H1 (cell line): ENCODE measurements at regions not wholly inside any gene's neighbourhood (a gene's known extent, or its start where the extent isn't known, plus 50 kb on each side); places are given as distances from the start of the nearest gene placed in this dataset.

Source experiments
- CTCF ChIA-PET: fragments of 300-600 bp; sonication (Branson Sonifier 250); formaldehyde crosslinking; loops from one replicate; lab custom pipeline; 2021; ENCODE audit not compliant: partially characterized antibody; lab: Charles Lee
- POLR2A ChIA-PET: fragments of 300-600 bp; sonication (Branson Sonifier 250); formaldehyde crosslinking; loops from one replicate; lab custom pipeline; 2021; ENCODE audit warnings: inconsistent platforms; ENCODE audit not compliant: partially characterized antibody; lab: Charles Lee
- DNase-seq, 2 experiments: peaks; one replicate each; pipeline versions ENCODE4 v3.0.0 to v3.0.0-alpha.2; 2010 to 2022; ENCODE audit warnings: low spot score in 2 of 2, low read depth in 1 of 2, mixed read lengths in 1 of 2
- FAIRE-seq: peaks from 2 replicates; lab custom pipeline; 2011; peaks lifted over from hg19 to GRCh38; lab: Jason Lieb, UNC
- H2AFZ ChIP-seq: 2 replicates; pipeline ENCODE4 v1.8.1; 2012; ENCODE audit warnings: low read length, inconsistent platforms
- H2AK5ac ChIP-seq: 2 replicates; pipeline ENCODE4 v1.6.1; 2013; ENCODE audit warnings: low read depth, low read length
- H2BK120ac ChIP-seq: replicated peaks from 2 replicates; pipeline ENCODE3; 2013; ENCODE audit warnings: low read depth, low read length, inconsistent platforms
- H2BK12ac ChIP-seq: 2 replicates; pipeline ENCODE4 v1.6.1; 2013; ENCODE audit warnings: low read depth, low read length
- H2BK15ac ChIP-seq: 2 replicates; pipeline ENCODE4 v1.6.1; 2013; ENCODE audit warnings: low read length
- H2BK20ac ChIP-seq: 2 replicates; pipeline ENCODE4 v1.6.1; 2013; ENCODE audit warnings: low read length
- H2BK5ac ChIP-seq: 2 replicates; pipeline ENCODE4 v1.6.1; 2013; ENCODE audit warnings: low read depth, low read length
- H3K14ac ChIP-seq: 2 replicates; pipeline ENCODE4 v1.6.1; 2013; ENCODE audit warnings: inconsistent platforms; ENCODE audit not compliant: insufficient read length
- H3K18ac ChIP-seq: 2 replicates; pipeline ENCODE4 v1.6.1; 2013; ENCODE audit warnings: low read length; ENCODE audit errors: extremely low read depth
- H3K23ac ChIP-seq: 2 replicates; pipeline ENCODE4 v1.6.1; 2013; ENCODE audit warnings: inconsistent platforms; ENCODE audit not compliant: insufficient read length
- H3K23me2 ChIP-seq: 2 replicates; pipeline ENCODE4 v1.6.1; 2013; ENCODE audit warnings: low read depth, low read length
- H3K27ac ChIP-seq: 2 replicates; pipeline ENCODE4 v1.6.1; 2011; ENCODE audit warnings: low read depth, low read length, inconsistent platforms
- H3K27me3 ChIP-seq, 4 experiments: replicated peaks in 1 of 4; 1 replicate in 1 of 4; 2 replicates in 3 of 4; pipeline versions ENCODE4 v1.6.1 to v1.8.1; 2011 to 2013; ENCODE audit warnings: low read length in 3 of 4, mild to moderate bottlenecking in 3 of 4, inconsistent platforms in 2 of 4, mixed read lengths in 2 of 4, moderate library complexity in 1 of 4; ENCODE audit not compliant: control insufficient read depth in 3 of 4, insufficient read depth in 3 of 4; ENCODE audit errors: extremely low read depth in 1 of 4
- H3K36me3 ChIP-seq, 4 experiments: 2 replicates each; pipeline versions ENCODE4 v1.6.1 to v1.8.1; 2011 to 2013; ENCODE audit warnings: mild to moderate bottlenecking in 4 of 4, low read length in 3 of 4, moderate library complexity in 2 of 4, control low read depth in 1 of 4, inconsistent platforms in 1 of 4; ENCODE audit not compliant: insufficient read depth in 4 of 4, control insufficient read depth in 2 of 4
- H3K4ac ChIP-seq: replicated peaks from 2 replicates; pipeline ENCODE3; 2013; ENCODE audit warnings: low read length, low read depth, mixed read lengths, inconsistent platforms; ENCODE audit not compliant: insufficient read length
- H3K4me1 ChIP-seq, 4 experiments: replicated peaks in 1 of 4; 1 replicate in 1 of 4; 2 replicates in 3 of 4; pipeline versions ENCODE4 v1.6.1 to v1.8.1; 2011 to 2013; ENCODE audit warnings: low read length in 3 of 4, inconsistent platforms in 2 of 4, mixed read lengths in 1 of 4; ENCODE audit not compliant: insufficient read depth in 4 of 4, control insufficient read depth in 3 of 4
- H3K4me2 ChIP-seq, 2 experiments: 2 replicates each; pipeline versions ENCODE4 v1.6.1 to v1.8.1; 2011 to 2013; ENCODE audit warnings: low read depth in 2 of 2, low read length in 2 of 2, control low read depth in 1 of 2, inconsistent platforms in 1 of 2, mild to moderate bottlenecking in 1 of 2; ENCODE audit not compliant: insufficient read depth in 1 of 2
- H3K4me3 ChIP-seq, 4 experiments: fragments of 200-600, 300-600 bp in 1 of 4; sonication (generic), shearing (Covaris generic), sonication (Bioruptor Twin) in 1 of 4; 2 replicates each; pipeline versions ENCODE4 v1.5.1 to v1.8.1; 2011 to 2016; ENCODE audit warnings: low read length in 4 of 4, low read depth in 3 of 4, control low read depth in 2 of 4, inconsistent platforms in 2 of 4, mild to moderate bottlenecking in 2 of 4, mixed read lengths in 1 of 4, moderate library complexity in 1 of 4; ENCODE audit not compliant: insufficient read depth in 2 of 4; ENCODE audit errors: extremely low read depth in 1 of 4
- H3K56ac ChIP-seq: replicated peaks from 2 replicates; pipeline ENCODE3; 2013; ENCODE audit warnings: low read depth, mild to moderate bottlenecking, mixed read lengths, low read length, inconsistent platforms; ENCODE audit not compliant: insufficient read length
- H3K79me1 ChIP-seq: 2 replicates; pipeline ENCODE4 v1.6.1; 2013; ENCODE audit warnings: low read depth, low read length, control low read depth
- H3K79me2 ChIP-seq, 2 experiments: 2 replicates each; pipeline versions ENCODE4 v1.6.1 to v1.8.1; 2012 to 2013; ENCODE audit warnings: low read length in 2 of 2, mild to moderate bottlenecking in 2 of 2, inconsistent platforms in 1 of 2; ENCODE audit not compliant: insufficient read depth in 2 of 2, control insufficient read depth in 1 of 2
- H3K9ac ChIP-seq, 4 experiments: replicated peaks in 1 of 4; 1 replicate in 1 of 4; 2 replicates in 3 of 4; pipeline versions ENCODE4 v1.6.1 to v1.8.1; 2011 to 2013; ENCODE audit warnings: low read depth in 3 of 4, low read length in 3 of 4, control low read depth in 2 of 4, mild to moderate bottlenecking in 2 of 4, moderate library complexity in 2 of 4, inconsistent platforms in 1 of 4; ENCODE audit errors: extremely low read depth in 1 of 4
- H3K9me3 ChIP-seq, 2 experiments: 2 replicates each; pipeline versions ENCODE4 v1.6.1 to v1.8.1; 2012 to 2013; ENCODE audit warnings: mild to moderate bottlenecking in 2 of 2, moderate library complexity in 2 of 2, control low read depth in 1 of 2, inconsistent platforms in 1 of 2, low read depth in 1 of 2, low read length in 1 of 2, mixed read lengths in 1 of 2; ENCODE audit not compliant: insufficient read depth in 2 of 2
- H4K20me1 ChIP-seq, 2 experiments: replicated peaks in 1 of 2; 2 replicates each; pipeline versions ENCODE3 to v1.8.1; 2011 to 2013; ENCODE audit warnings: inconsistent platforms in 2 of 2, low read length in 2 of 2, mild to moderate bottlenecking in 1 of 2; ENCODE audit not compliant: insufficient read depth in 2 of 2, control insufficient read depth in 1 of 2
- H4K5ac ChIP-seq: 2 replicates; pipeline ENCODE4 v1.6.1; 2013; ENCODE audit warnings: low read length, low read depth, mixed read lengths, inconsistent platforms; ENCODE audit not compliant: insufficient read length
- H4K8ac ChIP-seq: 2 replicates; pipeline ENCODE4 v1.8.0; 2013; ENCODE audit warnings: mild to moderate bottlenecking, moderate library complexity, low read length, inconsistent platforms; ENCODE audit not compliant: insufficient read depth; ENCODE audit errors: extremely low read depth
- H4K91ac ChIP-seq: replicated peaks from 2 replicates; pipeline ENCODE3; 2013; ENCODE audit warnings: low read length, mixed read lengths, inconsistent platforms; ENCODE audit not compliant: insufficient read length
- BCL11A ChIP-seq, 2 experiments: IDR thresholded peaks; one replicate each; pipeline ENCODE4 v1.6.1; 2011; ENCODE audit warnings: low read depth in 2 of 2, low read length in 2 of 2, mild to moderate bottlenecking in 2 of 2
- CBX8 ChIP-seq: fragments of 300-800, 300-1000 bp; sonication (generic); IDR thresholded peaks from 2 replicates; pipeline ENCODE4 v1.7.1; 2016; ENCODE audit warnings: low read depth, low read length, borderline replicate concordance
- CHD1 ChIP-seq: IDR thresholded peaks from 2 replicates; pipeline ENCODE4 v1.6.1; 2012; ENCODE audit warnings: low read depth, low read length, improper control_type of control experiment
- CTBP2 ChIP-seq: IDR thresholded peaks from 2 replicates; pipeline ENCODE4 v1.7.0; 2011; ENCODE audit warnings: borderline replicate concordance, mild to moderate bottlenecking, moderate library complexity, mixed read lengths, low read length; ENCODE audit not compliant: insufficient read depth, insufficient read length
- CTCF ChIP-seq, 3 experiments: IDR thresholded peaks; 1 replicate in 2 of 3; 2 replicates in 1 of 3; pipeline versions ENCODE4 v1.5.1 to v1.6.1; 2011; ENCODE audit warnings: low read length in 3 of 3, mild to moderate bottlenecking in 3 of 3, inconsistent platforms in 2 of 3, low read depth in 1 of 3, moderate library complexity in 1 of 3; ENCODE audit not compliant: insufficient read depth in 1 of 3; ENCODE audit errors: control extremely low read depth in 1 of 3
- GTF2F1 ChIP-seq: IDR thresholded peaks from 2 replicates; pipeline ENCODE4 v1.6.1; 2012; ENCODE audit warnings: low read depth, low read length, improper control_type of control experiment, borderline replicate concordance
- HDAC2 ChIP-seq, 2 experiments: fragments of 300-600 bp in 1 of 2; sonication (generic) in 1 of 2; IDR thresholded peaks; 2 replicates each; pipeline ENCODE4 v1.6.1; 2011 to 2012; ENCODE audit warnings: low read depth in 2 of 2, low read length in 2 of 2, mild to moderate bottlenecking in 2 of 2, moderate library complexity in 2 of 2, borderline replicate concordance in 1 of 2, inconsistent platforms in 1 of 2
- RFX5 ChIP-seq: IDR thresholded peaks from 2 replicates; pipeline ENCODE4 v1.6.1; 2011; ENCODE audit warnings: low read depth, low read length, improper control_type of control experiment, borderline replicate concordance
- SAP30 ChIP-seq: fragments of 300-600 bp; sonication (generic); IDR thresholded peaks from 2 replicates; pipeline ENCODE4 v1.7.1; 2012; ENCODE audit warnings: low read length, moderate library complexity, mild to moderate bottlenecking, inconsistent platforms; ENCODE audit not compliant: insufficient read depth, insufficient replicate concordance
- TAF1 ChIP-seq: IDR thresholded peaks from 2 replicates; pipeline ENCODE4 v1.6.1; 2011; ENCODE audit warnings: mild to moderate bottlenecking, low read depth, low read length
- WGBS, 2 experiments: shearing (Covaris generic) in 1 of 2; methylation state at CpG; one replicate each; pipeline versions ENCODE4 v1.1.6 to v1.1.7; 2013 to 2015; ENCODE audit warnings: low lambda C conversion rate in 2 of 2, mixed read lengths in 2 of 2, inconsistent platforms in 1 of 2, low coverage in 1 of 2, missing lambda C conversion rate in 1 of 2; ENCODE audit not compliant: insufficient replicate concordance in 2 of 2, insufficient coverage in 1 of 2, insufficient read length in 1 of 2; ENCODE audit errors: extremely low coverage in 1 of 2, missing lambda C conversion rate in 1 of 2; 5-methylcytosine and 5-hydroxymethylcytosine counted together

- Histone ChIP-seq H2BK120ac (no peak overlapping the region), H3K36me3 (no peaks in the 10 kb centered on the region), H3K27ac (no peak overlapping the region), H2BK20ac (no peak overlapping the region), H2BK12ac (no peak overlapping the region), H3K4me3 (no peak overlapping the region), H4K5ac (no peak overlapping the region), H2AFZ (no peak overlapping the region), H3K4ac (no peak overlapping the region), H3K23ac (no peak overlapping the region), H3K9me3 (no peaks in the 10 kb centered on the region), H4K91ac (no peak overlapping the region), H3K23me2 (no peaks in the 10 kb centered on the region; the same call in 1 of the 2 replicates), H3K56ac (no peak overlapping the region), H3K9ac (no peak overlapping the region), H3K18ac (no peak overlapping the region), H2BK15ac (no peak overlapping the region), H3K14ac (no peak overlapping the region), H3K4me1 (no peaks in the 10 kb centered on the region), H3K4me2 (no peak overlapping the region), H3K79me2 (no peaks in the 10 kb centered on the region), H4K20me1 (no peaks in the 10 kb centered on the region), H2AK5ac (no peak overlapping the region), H2BK5ac (no peak overlapping the region), H3K79me1 (no peaks in the 10 kb centered on the region), H4K8ac (no peak overlapping the region), H3K27me3 (no peaks in the 10 kb centered on the region)
- ChIA-PET CTCF (no interaction called here), POLR2A (no interaction called here)
- FAIRE-seq (no peak), DNase-seq (no peak)
- 96% methylated on average over 6 of the region's 6 CpGs; no CpG with 5 or more reads in 1 of the 2 experiments for WGBS, 2 experiments
- TF ChIP-seq GTF2F1 (no peak), HDAC2 (IDR thresholded peaks at IDR 0.05; ENCODE audit: borderline replicate concordance in 1 of 2, low read depth in 2 of 2, low read length in 2 of 2) (no peak), CBX8 (no peak), CHD1 (no peak), CTCF (IDR thresholded peaks at IDR 0.05; ENCODE audit: control extremely low read depth in 1 of 3, insufficient read depth in 1 of 3, low read depth in 1 of 3, low read length in 3 of 3) (no peak), RFX5 (no peak), CTBP2 (no peak), TAF1 (no peak), BCL11A (IDR thresholded peaks at IDR 0.05; ENCODE audit: low read depth in 2 of 2, low read length in 2 of 2) (no peak), SAP30 (no peak)
Measured at GRCh38 chr2:226657340-226658053, 142.1 kb downstream of the IRS1 start.
